G401 (cell line): ENCODE measurements at regions not wholly inside any gene's neighbourhood (a gene's known extent, or its start where the extent isn't known, plus 50 kb on each side); places are given as distances from the start of the nearest gene placed in this dataset.

Experiments
- DNase-seq: peaks from one replicate; pipeline ENCODE4 v3.0.0-alpha.2; 2015; ENCODE audit warnings: low spot score
- in situ Hi-C: cut with HindIII; loops from 2 replicates; pipeline ENCODE4 v1.10.0; 2016; ENCODE audit warnings: low sequenced_read_pairs, mixed read lengths

- DNase-seq, result no peak
- in situ Hi-C loops, result no loop called here
These were observed 168.6 kb downstream of the SUCLA2 start for GRCh38 chr13:47832458-47832972.

DNA sequence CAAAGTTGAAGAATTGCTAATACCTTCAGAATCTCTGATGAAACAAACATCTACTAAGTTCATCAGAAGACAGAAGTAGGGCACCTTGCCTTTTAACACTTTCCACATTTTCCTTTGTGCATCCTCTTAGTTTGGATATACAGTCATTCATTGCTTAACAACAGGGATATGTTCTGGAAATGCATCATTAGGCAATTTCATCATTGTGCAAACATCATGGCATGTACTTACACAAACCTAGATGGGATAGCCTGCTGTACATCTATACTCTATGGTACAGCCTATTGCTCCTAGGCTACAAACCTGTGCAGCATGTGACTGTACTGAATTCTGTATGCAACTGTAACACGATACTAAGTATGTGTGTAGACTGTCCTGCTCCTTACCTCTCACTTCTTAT is 169.8 kb downstream of the SUCLA2 start:
- no peak for DNase-seq
- in situ Hi-C loops, result no loop called here

- in situ Hi-C loops, result no loop called here
- DNase-seq, result no peak
These were observed 171.4 kb downstream of the SUCLA2 start for GRCh38 chr13:47829690-47830089.

DNA sequence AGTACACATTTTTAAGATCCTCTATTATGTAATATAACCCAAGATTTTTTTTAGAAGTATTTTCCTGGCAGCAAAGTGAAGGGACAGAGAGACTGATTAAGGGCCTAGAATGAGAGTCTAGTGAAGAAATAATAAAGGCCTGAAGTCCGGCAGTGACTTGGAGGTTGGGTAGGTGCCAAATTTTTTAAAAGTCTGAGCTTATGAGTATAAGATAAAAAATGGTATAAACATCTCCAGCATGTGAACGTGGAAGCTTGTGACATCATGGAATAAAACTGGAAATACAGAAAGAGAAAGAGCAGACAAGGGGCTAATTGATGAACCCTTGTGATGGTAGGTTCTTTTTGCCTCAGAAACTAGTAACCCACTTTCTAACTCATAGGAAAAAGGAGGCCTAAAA is 174.6 kb downstream of the SUCLA2 start:
- in situ Hi-C loops, result no loop called here
- no peak for DNase-seq

GRCh38 chr13:47822036-47822435 is 179.0 kb downstream of the SUCLA2 start:
- DNase-seq, result no peak

DNA sequence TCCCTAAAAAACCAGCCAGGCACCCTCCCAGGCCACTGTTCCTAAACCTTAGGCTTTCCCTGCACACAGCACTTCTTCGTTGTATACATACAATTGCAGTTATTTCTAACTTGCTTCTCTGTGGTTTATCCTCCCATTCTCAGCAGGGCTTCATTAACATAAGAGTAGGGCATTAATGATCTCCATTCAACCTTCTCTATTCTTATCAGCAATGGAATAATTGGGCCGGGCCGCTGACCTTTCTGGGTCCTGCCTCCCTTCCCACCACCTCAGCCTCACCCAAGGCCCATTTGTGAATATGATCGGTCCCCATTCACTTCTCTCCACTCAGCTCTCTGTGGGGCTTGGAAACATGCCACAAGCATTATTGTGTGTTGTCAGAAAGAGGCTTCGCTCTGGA is 184.2 kb downstream of the SUCLA2 start:
- in situ Hi-C loops, result no loop called here
- no peak for DNase-seq

More at GRCh38 chr13:47822036-47822435, 179.0 kb downstream of the SUCLA2 start:
- in situ Hi-C loops, result no loop called here

- no peak for DNase-seq
- in situ Hi-C loops, result no loop called here
These were observed 187.4 kb downstream of the SUCLA2 start for GRCh38 chr13:47813718-47814117.

DNA sequence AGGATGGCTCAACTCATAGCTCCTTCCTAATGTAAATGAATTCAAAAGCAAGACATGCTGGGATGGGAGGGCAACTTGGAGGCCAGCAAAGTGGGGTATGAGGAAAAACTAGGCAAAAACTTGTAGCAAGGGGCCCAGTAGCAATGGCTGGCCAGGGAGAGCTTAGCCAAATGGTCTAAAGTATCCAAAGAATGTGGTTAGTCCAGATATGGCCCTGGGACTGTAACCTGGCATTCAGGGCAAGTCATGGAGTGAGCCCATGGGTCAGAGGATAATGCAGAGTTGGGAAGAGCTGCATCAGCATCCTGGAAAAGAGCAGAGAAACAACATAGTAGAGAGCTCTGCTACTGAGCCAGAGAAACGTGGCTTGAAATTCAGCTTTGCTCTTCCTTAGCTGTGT is 191.7 kb downstream of the SUCLA2 start:
- DNase-seq, result no peak
- in situ Hi-C loops, result no loop called here

GRCh38 chr13:47803131-47803530 is 197.9 kb downstream of the SUCLA2 start:
- DNase-seq, result no peak
- in situ Hi-C loops, result no loop called here

DNA sequence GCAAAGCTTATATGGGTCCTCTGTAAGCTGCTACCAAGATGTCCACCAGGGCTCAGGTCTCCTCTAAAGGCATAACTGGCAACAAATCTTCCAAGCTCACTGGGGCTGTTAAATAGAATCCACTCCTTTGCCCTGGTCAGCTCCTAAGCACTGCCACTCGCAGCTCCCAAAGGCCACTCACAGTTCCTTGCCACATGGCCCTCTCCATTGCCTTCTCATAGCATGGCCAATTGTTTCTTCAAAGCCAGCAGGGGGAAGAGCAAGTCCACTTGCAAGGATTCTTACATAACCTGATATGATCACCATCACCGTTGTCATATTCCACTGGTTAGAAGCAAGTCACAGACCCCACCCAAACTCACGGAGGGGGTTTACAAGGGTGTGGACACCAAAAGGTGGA is 199.5 kb downstream of the SUCLA2 start:
- no peak for DNase-seq
- in situ Hi-C loops, result no loop called here

DNA sequence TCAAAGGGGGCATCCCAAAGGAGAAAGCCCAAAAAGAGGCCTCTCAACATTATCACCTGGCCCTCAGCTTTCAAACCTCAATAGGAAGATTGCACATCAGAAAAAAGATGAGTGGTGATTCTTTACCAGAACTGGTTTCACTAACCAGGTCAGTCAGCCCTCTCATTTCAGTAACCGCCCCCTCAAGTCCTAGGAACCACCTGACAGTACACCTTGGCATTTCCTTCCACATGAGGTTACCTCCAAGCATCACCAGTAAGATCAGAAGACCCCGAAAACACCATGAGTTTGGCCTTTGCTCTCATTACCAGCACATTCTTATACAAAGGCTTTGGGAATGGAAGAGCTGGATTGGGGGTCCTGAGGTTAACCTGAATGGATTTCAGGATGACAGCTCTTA is 200.5 kb downstream of the SUCLA2 start:
- in situ Hi-C loops, result no loop called here
- no peak for DNase-seq

GRCh38 chr13:47798906-47799305 is 202.2 kb downstream of the SUCLA2 start:
- in situ Hi-C loops, result no loop called here
- DNase-seq, result peak; percentile 3

DNA sequence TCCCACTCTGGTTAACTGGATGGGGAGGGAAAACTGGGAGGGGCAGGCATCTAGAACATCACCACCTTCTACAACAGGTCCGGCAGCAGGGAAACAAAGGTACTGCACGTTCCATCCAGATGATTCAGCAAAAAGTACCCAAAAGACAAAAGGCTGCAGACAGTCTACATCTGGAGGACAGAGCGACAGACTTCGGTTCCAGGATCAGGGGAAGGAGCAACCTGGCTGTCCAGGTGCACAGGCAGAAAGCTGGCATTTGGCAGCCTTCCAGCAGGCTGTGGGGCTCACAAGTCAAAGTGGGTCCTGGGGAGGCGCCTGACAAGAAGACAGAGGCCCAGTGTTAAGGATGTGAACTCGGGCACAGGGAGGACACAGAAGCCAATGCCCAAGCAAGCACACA is 202.9 kb downstream of the SUCLA2 start:
- no peak for DNase-seq
- in situ Hi-C loops, result no loop called here

DNA sequence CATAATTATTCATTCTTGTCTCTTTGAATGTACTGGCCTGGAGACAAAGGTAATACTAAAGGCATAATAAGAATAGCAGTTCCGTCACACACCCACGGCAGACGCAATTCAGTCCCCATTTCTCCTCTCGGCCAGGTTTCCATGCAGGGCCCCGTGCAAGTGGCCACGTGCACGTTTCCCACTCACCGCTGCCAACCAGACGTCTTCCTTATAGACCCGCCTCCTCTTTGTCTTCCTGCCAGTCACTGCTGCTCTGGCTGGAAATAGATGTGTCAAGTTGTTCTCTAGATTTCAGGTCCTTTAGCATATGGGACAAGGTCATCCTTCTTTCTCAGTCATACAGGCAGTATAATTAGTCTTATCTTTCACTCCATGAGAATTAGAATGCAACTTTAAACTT is 204.3 kb downstream of the SUCLA2 start:
- DNase-seq, result no peak
- in situ Hi-C loops, result no loop called here

- DNase-seq, result no peak
- in situ Hi-C loops, result no loop called here
These were observed 206.1 kb downstream of the SUCLA2 start for GRCh38 chr13:47794963-47795362.

GRCh38 chr13:47790755-47791154 is 210.3 kb downstream of the SUCLA2 start:
- in situ Hi-C loops, result no loop called here
- no peak for DNase-seq

- no peak for DNase-seq
- in situ Hi-C loops, result no loop called here
These were observed 212.2 kb downstream of the SUCLA2 start for GRCh38 chr13:47788844-47789243.

DNA sequence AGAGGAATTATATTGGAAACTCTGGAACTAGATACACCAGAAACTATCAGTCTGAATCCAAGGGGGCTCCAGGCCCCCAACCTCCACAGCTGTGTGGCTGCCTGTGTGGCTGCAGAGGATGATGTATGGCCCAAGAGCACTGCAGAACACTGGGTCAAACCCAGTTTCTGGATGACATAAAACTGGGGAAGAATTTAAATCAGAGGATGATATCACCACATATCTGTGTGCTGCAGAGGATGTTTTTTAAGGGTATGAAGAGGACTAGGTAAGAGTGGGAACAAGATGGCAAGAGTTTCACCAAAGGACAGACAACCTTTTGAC is 226.4 kb downstream of the SUCLA2 start:
- no peak for DNase-seq
- in situ Hi-C loops, result no loop called here

DNA sequence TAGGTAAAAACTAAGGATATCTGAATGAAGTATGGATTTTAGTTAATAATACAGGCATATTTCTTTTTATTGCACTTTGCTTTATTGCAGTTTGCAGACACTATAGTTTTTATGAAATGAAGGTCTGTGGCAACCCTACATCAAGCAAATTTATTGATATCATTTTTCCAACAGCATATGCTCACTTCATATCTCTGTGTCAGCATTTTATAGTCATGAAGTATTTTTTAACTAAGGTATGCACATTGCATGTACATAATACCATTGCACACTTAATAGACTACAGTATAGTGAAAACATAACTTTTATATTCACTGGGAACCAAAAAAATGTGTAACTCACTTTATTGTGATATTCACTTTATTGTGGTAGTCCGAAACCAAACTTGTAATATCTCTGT is 236.3 kb downstream of the SUCLA2 start:
- no peak for DNase-seq
- in situ Hi-C loops, result no loop called here

GRCh38 chr13:47757466-47758080 is 243.5 kb downstream of the SUCLA2 start:
- DNase-seq, result no peak
- in situ Hi-C loops, result no loop called here

DNA sequence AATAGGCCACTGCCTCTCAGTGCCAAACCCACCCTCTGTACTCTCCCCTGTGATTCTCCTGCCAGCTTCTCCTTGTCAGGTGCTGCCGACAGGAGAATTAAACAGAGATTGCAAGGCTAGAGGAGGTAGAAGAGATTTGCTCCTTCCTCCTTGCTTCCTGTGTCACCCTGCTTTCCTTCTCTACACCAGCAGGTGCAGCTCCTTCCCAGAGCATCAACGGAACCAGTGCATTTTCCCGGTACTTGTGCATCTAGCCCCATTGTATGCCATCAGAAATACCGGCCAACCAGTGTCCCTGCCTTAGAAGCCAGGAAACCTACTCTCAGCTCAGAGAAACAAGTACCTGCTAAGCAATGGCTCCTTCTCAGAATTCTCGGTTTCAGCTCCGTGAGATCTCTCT is 253.2 kb downstream of the SUCLA2 start:
- in situ Hi-C loops, result no loop called here
- DNase-seq, result no peak

- in situ Hi-C loops, result no loop called here
- DNase-seq, result no peak
These were observed 274.7 kb downstream of the SUCLA2 start for GRCh38 chr13:47726394-47726793.
